Lower leg skin (tissue), 4 donors: ENCODE measurements at regions not wholly inside any gene's neighbourhood (a gene's known extent, or its start where the extent isn't known, plus 50 kb on each side); places are given as distances from the start of the nearest gene placed in this dataset.

Source experiments
- DNase-seq, 2 donors: peaks; one replicate each; pipeline ENCODE4 v3.0.0-alpha.2; 2019; ENCODE audit warnings: low spot score in 2 of 2
- H3K4me3 ChIP-seq: fragments of 200-600 bp; sonication (generic); 2 replicates; pipeline ENCODE4 v1.5.1; 2017; ENCODE audit warnings: mild to moderate bottlenecking, low read depth; ENCODE audit not compliant: poor library complexity, severe bottlenecking
- POLR2A ChIP-seq, 2 donors: fragments of 450-650 bp; IDR thresholded peaks; one replicate each; pipeline ENCODE4 v1.6.1; 2016 to 2017; ENCODE audit warnings: antibody characterized with exemption in 2 of 2, mild to moderate bottlenecking in 1 of 2, moderate library complexity in 1 of 2
- WGBS, 2 donors: methylation state at CpG; one replicate each; pipeline ENCODE4 v1.1.5; 2018; 5-methylcytosine and 5-hydroxymethylcytosine counted together
- intact Hi-C: fragments of 100-400 bp; cut with DNase I; formaldehyde crosslinking; loops from one replicate; pipeline ENCODE4 v1.15.0; 2023; ENCODE audit warnings: low total_unique reads
- TF ChIP-seq, protein P1 (sequence below), 3 donors: fragments of 450-650 bp; IDR thresholded peaks; one replicate each; pipeline ENCODE4 v1.5.1; 2016; ENCODE audit warnings: antibody characterized with exemption in 3 of 3, mild to moderate bottlenecking in 3 of 3, moderate library complexity in 2 of 3

DNA sequence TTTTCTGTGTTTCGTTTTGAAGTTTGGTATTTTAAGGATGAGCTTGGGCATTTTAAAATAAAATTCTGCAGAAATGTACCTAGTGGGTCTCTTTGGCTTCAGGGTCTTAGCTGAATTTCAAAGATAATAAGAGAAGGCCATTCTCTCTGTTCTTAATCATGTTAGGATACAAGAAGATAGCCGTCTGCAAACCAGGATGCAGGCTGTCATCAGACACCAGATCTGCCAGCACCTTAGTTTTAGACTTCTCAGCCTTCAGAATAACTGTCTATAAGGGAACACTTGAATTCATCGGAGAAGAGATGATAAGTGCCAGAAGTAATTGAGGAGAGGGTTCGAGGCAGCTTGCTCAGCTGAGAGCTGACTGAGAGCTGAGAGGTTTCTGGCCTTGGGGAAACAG, 202.1 kb downstream of the REEP3 start:
- 62 to 73% methylated on average over 4 of the region's 4 CpGs for WGBS, 2 donors
- TF ChIP-seq POLR2A (IDR thresholded peaks at IDR 0.05): no peak
- TF ChIP-seq, protein P1, sequence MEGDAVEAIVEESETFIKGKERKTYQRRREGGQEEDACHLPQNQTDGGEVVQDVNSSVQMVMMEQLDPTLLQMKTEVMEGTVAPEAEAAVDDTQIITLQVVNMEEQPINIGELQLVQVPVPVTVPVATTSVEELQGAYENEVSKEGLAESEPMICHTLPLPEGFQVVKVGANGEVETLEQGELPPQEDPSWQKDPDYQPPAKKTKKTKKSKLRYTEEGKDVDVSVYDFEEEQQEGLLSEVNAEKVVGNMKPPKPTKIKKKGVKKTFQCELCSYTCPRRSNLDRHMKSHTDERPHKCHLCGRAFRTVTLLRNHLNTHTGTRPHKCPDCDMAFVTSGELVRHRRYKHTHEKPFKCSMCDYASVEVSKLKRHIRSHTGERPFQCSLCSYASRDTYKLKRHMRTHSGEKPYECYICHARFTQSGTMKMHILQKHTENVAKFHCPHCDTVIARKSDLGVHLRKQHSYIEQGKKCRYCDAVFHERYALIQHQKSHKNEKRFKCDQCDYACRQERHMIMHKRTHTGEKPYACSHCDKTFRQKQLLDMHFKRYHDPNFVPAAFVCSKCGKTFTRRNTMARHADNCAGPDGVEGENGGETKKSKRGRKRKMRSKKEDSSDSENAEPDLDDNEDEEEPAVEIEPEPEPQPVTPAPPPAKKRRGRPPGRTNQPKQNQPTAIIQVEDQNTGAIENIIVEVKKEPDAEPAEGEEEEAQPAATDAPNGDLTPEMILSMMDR (IDR thresholded peaks at IDR 0.05): no peak
- DNase-seq: no peak
- H3K4me3 ChIP-seq: no peak overlapping the region
- intact Hi-C loops: loop anchor here (10.0 kb wide), 2 partner anchors 519 to 559 kb away; no protein-coding TSS in a partner anchor

DNA sequence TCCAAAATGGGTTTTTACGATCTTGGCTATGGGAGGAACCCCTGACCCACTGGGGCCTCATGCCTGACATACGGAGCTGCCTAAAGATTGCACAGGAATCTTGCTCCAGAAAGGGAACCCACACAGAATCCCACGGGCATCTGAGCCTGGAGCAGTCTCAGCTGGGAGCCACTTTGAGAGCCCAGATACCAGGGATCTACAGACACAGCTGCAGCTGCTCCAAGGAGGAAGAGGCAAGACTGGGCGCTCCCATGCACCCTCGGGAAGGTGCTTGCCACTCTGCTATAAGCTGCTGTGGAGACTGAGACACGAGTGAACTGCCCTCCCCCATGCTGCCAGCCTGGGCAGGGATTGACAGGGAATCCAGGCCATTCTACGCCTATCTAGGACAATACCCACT, 202.5 kb downstream of the REEP3 start:
- TF ChIP-seq, protein P1 (IDR thresholded peaks at IDR 0.05): no peak
- no peak for TF ChIP-seq POLR2A (IDR thresholded peaks at IDR 0.05)
- no peak for DNase-seq
- intact Hi-C loops: loop anchor here (10.0 kb wide), 2 partner anchors 519 to 559 kb away; no protein-coding TSS in a partner anchor
- 84% methylated on average over 4 to 7 of the region's 7 CpGs for WGBS, 2 donors
- no peak overlapping the region for H3K4me3 ChIP-seq

DNA sequence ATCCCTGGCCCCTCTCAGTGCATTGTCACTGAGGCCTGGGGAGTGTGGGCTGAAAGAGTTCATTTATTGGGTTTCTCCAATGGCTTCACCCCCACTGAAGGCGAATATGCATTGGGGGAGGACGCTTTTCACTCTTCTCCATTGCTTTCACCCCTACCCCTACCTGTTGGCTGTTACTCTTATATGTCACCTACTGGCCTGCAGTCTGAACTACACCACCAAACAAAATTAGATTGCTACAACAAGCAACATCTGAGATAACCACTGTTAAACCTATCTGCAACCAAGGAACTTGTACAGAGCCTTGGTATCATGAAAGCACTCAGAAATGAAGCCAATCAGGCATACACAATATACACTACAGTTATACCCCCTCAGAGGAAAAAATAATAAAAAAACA, 203.7 kb downstream of the REEP3 start:
- no peak overlapping the region for H3K4me3 ChIP-seq
- intact Hi-C loops: loop anchor here (10.0 kb wide), 2 partner anchors 520 to 560 kb away; no protein-coding TSS in a partner anchor
- 95% methylated on average over 2 of the region's 2 CpGs for WGBS, 2 donors
- DNase-seq: no peak
- no peak for TF ChIP-seq POLR2A (IDR thresholded peaks at IDR 0.05)
- TF ChIP-seq, protein P1 (IDR thresholded peaks at IDR 0.05): no peak

DNA sequence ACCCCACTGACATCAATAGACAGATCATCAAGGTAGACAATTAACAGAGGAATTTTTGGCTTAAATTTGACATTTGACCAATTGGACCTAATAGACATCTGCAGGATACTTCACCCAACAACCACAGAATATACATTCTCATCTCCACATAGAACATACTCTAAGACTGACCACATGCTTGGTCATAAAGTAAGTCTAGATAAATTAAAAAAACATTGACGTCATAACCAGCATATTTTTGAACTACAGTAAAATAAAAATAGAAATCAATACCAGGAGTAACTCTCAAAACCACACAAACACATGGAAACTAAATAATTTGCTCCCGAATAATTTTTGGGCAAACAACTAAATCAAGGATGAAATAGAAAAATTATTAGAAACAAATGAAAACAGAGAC, 205.7 kb downstream of the REEP3 start:
- WGBS, 2 donors: 59 to 73% methylated on average over 2 of the region's 2 CpGs
- TF ChIP-seq, protein P1 (IDR thresholded peaks at IDR 0.05): no peak
- no peak for TF ChIP-seq POLR2A (IDR thresholded peaks at IDR 0.05)
- intact Hi-C loops: loop anchor here (10.0 kb wide), 2 partner anchors 522 to 562 kb away; no protein-coding TSS in a partner anchor
- DNase-seq: no peak
- H3K4me3 ChIP-seq: no peak overlapping the region

DNA sequence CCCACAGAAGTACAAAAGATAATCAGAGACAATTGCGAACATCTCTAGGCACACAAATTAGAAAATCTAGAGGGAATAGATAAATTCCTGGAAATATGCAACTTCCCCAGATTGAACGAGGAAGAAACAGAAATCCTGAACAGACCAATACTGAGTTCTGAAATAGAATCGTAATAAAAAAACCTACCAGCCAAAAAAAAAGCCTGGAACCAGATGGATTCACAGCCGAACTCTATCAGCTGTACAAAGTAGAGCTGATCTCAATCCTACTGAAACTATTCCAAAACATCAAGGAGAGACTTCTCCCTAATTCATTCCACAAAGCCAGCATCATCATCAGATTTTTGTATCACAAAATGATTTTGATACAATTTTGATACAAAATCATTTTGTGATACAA, 206.4 kb downstream of the REEP3 start:
- TF ChIP-seq, protein P1 (IDR thresholded peaks at IDR 0.05): no peak
- TF ChIP-seq POLR2A (IDR thresholded peaks at IDR 0.05): no peak
- intact Hi-C loops: loop anchor here (10.0 kb wide), 2 partner anchors 523 to 563 kb away; no protein-coding TSS in a partner anchor
- no peak for DNase-seq
- H3K4me3 ChIP-seq: no peak overlapping the region
- WGBS, 2 donors: 46 to 54% methylated on average over 4 of the region's 4 CpGs

DNA sequence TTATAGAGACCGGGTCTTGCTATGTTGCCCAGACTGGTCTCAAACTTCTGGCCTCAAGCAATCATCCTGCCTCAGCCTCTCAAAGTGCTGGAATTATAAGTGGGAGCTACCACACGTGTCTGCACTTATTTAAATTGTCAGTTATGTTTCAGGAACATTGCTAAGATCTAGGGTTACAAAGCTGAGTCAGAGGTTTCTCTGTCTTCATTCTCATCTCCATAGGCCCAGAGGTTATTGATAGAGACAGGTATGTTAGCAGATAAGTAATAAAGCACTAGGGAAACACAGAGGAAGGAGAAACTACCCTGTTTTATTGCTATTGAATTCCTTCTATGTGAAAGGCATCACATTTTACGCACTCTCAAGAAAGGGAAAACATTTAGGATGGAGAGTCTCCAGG, 214.1 kb downstream of the REEP3 start:
- no peak for DNase-seq
- intact Hi-C loops: no loop called here

More for the DNA sequence above, 214.1 kb downstream of the REEP3 start:
- WGBS, 2 donors: 76 to 80% methylated on average over 3 of the region's 3 CpGs
- no peak overlapping the region for H3K4me3 ChIP-seq
- no peak for TF ChIP-seq POLR2A (IDR thresholded peaks at IDR 0.05)
- TF ChIP-seq, protein P1 (IDR thresholded peaks at IDR 0.05): no peak
